ENCODE measurements at regions not wholly inside any gene's neighbourhood (a gene's known extent, or its start where the extent isn't known, plus 50 kb on each side); places are given as distances from the start of the nearest gene placed in this dataset.

GRCh38 chr4:104217526-104217925 lies 277.2 kb downstream of the CXXC4 start:
- no peaks in the 10 kb centered on the region for H3K27me3 ChIP-seq (ENCODE audit: insufficient read depth, low read length)
- H3K36me3 ChIP-seq (ENCODE audit: insufficient read depth, low read length) = no peaks in the 10 kb centered on the region
- WGBS = no CpG with 5 or more reads among the region's 1 CpG

GRCh38 chr4:104211657-104212056 lies 283.0 kb downstream of the CXXC4 start:
- H3K9me3 ChIP-seq (ENCODE audit: insufficient read depth, low read depth, low read length) = no peaks in the 10 kb centered on the region
- H3K27ac ChIP-seq (ENCODE audit: low read depth, low read length) = no peak overlapping the region
- no peaks in the 10 kb centered on the region for H3K27me3 ChIP-seq (ENCODE audit: insufficient read depth, low read length)
- no peak overlapping the region for H3K4me3 ChIP-seq (ENCODE audit: low read length)
- H3K9ac ChIP-seq (ENCODE audit: low read depth, low read length) = no peak overlapping the region
- no peaks in the 10 kb centered on the region for H3K36me3 ChIP-seq (ENCODE audit: insufficient read depth, low read length)
- 94% methylated on average over 1 of the region's 2 CpGs for WGBS
- H3K4me1 ChIP-seq (ENCODE audit: insufficient read depth, low read length) = no peaks in the 10 kb centered on the region

More at GRCh38 chr4:104217526-104217925, 277.2 kb downstream of the CXXC4 start:
- no peak overlapping the region for H3K4me3 ChIP-seq (ENCODE audit: low read length)
- H3K27ac ChIP-seq (ENCODE audit: low read depth, low read length) = no peak overlapping the region
- no peak overlapping the region for H3K9ac ChIP-seq (ENCODE audit: low read depth, low read length)
- no peaks in the 10 kb centered on the region for H3K4me1 ChIP-seq (ENCODE audit: insufficient read depth, low read length)
- H3K9me3 ChIP-seq (ENCODE audit: insufficient read depth, low read depth, low read length) = no peaks in the 10 kb centered on the region

GRCh38 chr4:104210420-104210819 lies 284.3 kb downstream of the CXXC4 start:
- H3K4me1 ChIP-seq (ENCODE audit: insufficient read depth, low read length) = no peaks in the 10 kb centered on the region
- no peaks in the 10 kb centered on the region for H3K27me3 ChIP-seq (ENCODE audit: insufficient read depth, low read length)
- no peaks in the 10 kb centered on the region for H3K36me3 ChIP-seq (ENCODE audit: insufficient read depth, low read length)
- no peak overlapping the region for H3K27ac ChIP-seq (ENCODE audit: low read depth, low read length)
- no peak overlapping the region for H3K4me3 ChIP-seq (ENCODE audit: low read length)
- WGBS = 76% methylated on average over 4 of the region's 4 CpGs
- H3K9ac ChIP-seq (ENCODE audit: low read depth, low read length) = no peak overlapping the region
- no peaks in the 10 kb centered on the region for H3K9me3 ChIP-seq (ENCODE audit: insufficient read depth, low read depth, low read length)

- H3K4me1 ChIP-seq (ENCODE audit: insufficient read depth, low read length) = no peaks in the 10 kb centered on the region
- 92% methylated on average over 1 of the region's 1 CpG for WGBS
- no peak overlapping the region for H3K4me3 ChIP-seq (ENCODE audit: low read length)
- H3K27me3 ChIP-seq (ENCODE audit: insufficient read depth, low read length) = no peaks in the 10 kb centered on the region
- H3K36me3 ChIP-seq (ENCODE audit: insufficient read depth, low read length) = no peaks in the 10 kb centered on the region
- no peak overlapping the region for H3K9ac ChIP-seq (ENCODE audit: low read depth, low read length)
- H3K9me3 ChIP-seq (ENCODE audit: insufficient read depth, low read depth, low read length) = no peaks in the 10 kb centered on the region
- H3K27ac ChIP-seq (ENCODE audit: low read depth, low read length) = no peak overlapping the region
Observed at GRCh38 chr4:104206784-104207183, 287.9 kb downstream of the CXXC4 start.

- H3K9me3 ChIP-seq (ENCODE audit: insufficient read depth, low read depth, low read length) = no peaks in the 10 kb centered on the region
- H3K27me3 ChIP-seq (ENCODE audit: insufficient read depth, low read length) = no peaks in the 10 kb centered on the region
- no peaks in the 10 kb centered on the region for H3K4me1 ChIP-seq (ENCODE audit: insufficient read depth, low read length)
- no peak overlapping the region for H3K4me3 ChIP-seq (ENCODE audit: low read length)
- H3K36me3 ChIP-seq (ENCODE audit: insufficient read depth, low read length) = no peaks in the 10 kb centered on the region
- H3K27ac ChIP-seq (ENCODE audit: low read depth, low read length) = no peak overlapping the region
- no peak overlapping the region for H3K9ac ChIP-seq (ENCODE audit: low read depth, low read length)
Observed at GRCh38 chr4:104205116-104205515, 289.6 kb downstream of the CXXC4 start.

- no peaks in the 10 kb centered on the region for H3K9me3 ChIP-seq (ENCODE audit: insufficient read depth, low read depth, low read length)
- H3K27me3 ChIP-seq (ENCODE audit: insufficient read depth, low read length) = no peaks in the 10 kb centered on the region
- H3K4me3 ChIP-seq (ENCODE audit: low read length) = no peak overlapping the region
- H3K4me1 ChIP-seq (ENCODE audit: insufficient read depth, low read length) = no peaks in the 10 kb centered on the region
- no peak overlapping the region for H3K9ac ChIP-seq (ENCODE audit: low read depth, low read length)
- 36% methylated on average over 1 of the region's 1 CpG for WGBS
- no peak overlapping the region for H3K27ac ChIP-seq (ENCODE audit: low read depth, low read length)
- H3K36me3 ChIP-seq (ENCODE audit: insufficient read depth, low read length) = no peaks in the 10 kb centered on the region
Observed at GRCh38 chr4:104188301-104188700, 306.4 kb downstream of the CXXC4 start.

- Histone ChIP-seq H3K9ac (ENCODE audit: low read depth, low read length) (no peak overlapping the region), H3K27ac (ENCODE audit: low read depth, low read length) (no peak overlapping the region), H3K27me3 (ENCODE audit: insufficient read depth, low read length) (no peaks in the 10 kb centered on the region), H3K4me1 (ENCODE audit: insufficient read depth, low read length) (no peaks in the 10 kb centered on the region), H3K9me3 (ENCODE audit: insufficient read depth, low read depth, low read length) (no peaks in the 10 kb centered on the region), H3K36me3 (ENCODE audit: insufficient read depth, low read length) (no peaks in the 10 kb centered on the region), H3K4me3 (ENCODE audit: low read length) (no peak overlapping the region)
- 80% methylated on average over 1 of the region's 1 CpG for WGBS
Observed at GRCh38 chr4:104169437-104169836, 325.3 kb downstream of the CXXC4 start.

GRCh38 chr4:104166749-104167148 lies 327.9 kb downstream of the CXXC4 start:
- Histone ChIP-seq H3K4me3 (ENCODE audit: low read length) (no peak overlapping the region), H3K4me1 (ENCODE audit: insufficient read depth, low read length) (no peaks in the 10 kb centered on the region), H3K9me3 (ENCODE audit: insufficient read depth, low read depth, low read length) (no peaks in the 10 kb centered on the region), H3K9ac (ENCODE audit: low read depth, low read length) (no peak overlapping the region), H3K27me3 (ENCODE audit: insufficient read depth, low read length) (no peaks in the 10 kb centered on the region), H3K36me3 (ENCODE audit: insufficient read depth, low read length) (no peaks in the 10 kb centered on the region), H3K27ac (ENCODE audit: low read depth, low read length) (no peak overlapping the region)
- WGBS = no CpG with 5 or more reads among the region's 1 CpG

- Histone ChIP-seq H3K9me3 (ENCODE audit: insufficient read depth, low read depth, low read length) (no peaks in the 10 kb centered on the region), H3K27ac (ENCODE audit: low read depth, low read length) (no peak overlapping the region), H3K27me3 (ENCODE audit: insufficient read depth, low read length) (no peaks in the 10 kb centered on the region), H3K4me1 (ENCODE audit: insufficient read depth, low read length) (no peaks in the 10 kb centered on the region), H3K9ac (ENCODE audit: low read depth, low read length) (no peak overlapping the region), H3K36me3 (ENCODE audit: insufficient read depth, low read length) (no peaks in the 10 kb centered on the region), H3K4me3 (ENCODE audit: low read length) (no peak overlapping the region)
- 85% methylated on average over 1 of the region's 1 CpG for WGBS
Observed at GRCh38 chr4:104163820-104164219, 330.9 kb downstream of the CXXC4 start.

GRCh38 chr4:104146048-104146447 lies 348.6 kb downstream of the CXXC4 start:
- WGBS = 86% methylated on average over 1 of the region's 1 CpG
- Histone ChIP-seq H3K4me3 (ENCODE audit: low read length) (no peak overlapping the region), H3K36me3 (ENCODE audit: insufficient read depth, low read length) (no peaks in the 10 kb centered on the region), H3K4me1 (ENCODE audit: insufficient read depth, low read length) (no peaks in the 10 kb centered on the region), H3K9me3 (ENCODE audit: insufficient read depth, low read depth, low read length) (no peaks in the 10 kb centered on the region), H3K27me3 (ENCODE audit: insufficient read depth, low read length) (no peaks in the 10 kb centered on the region), H3K9ac (ENCODE audit: low read depth, low read length) (no peak overlapping the region), H3K27ac (ENCODE audit: low read depth, low read length) (no peak overlapping the region)

- Histone ChIP-seq H3K9me3 (ENCODE audit: insufficient read depth, low read depth, low read length) (no peaks in the 10 kb centered on the region), H3K4me1 (ENCODE audit: insufficient read depth, low read length) (no peaks in the 10 kb centered on the region), H3K27ac (ENCODE audit: low read depth, low read length) (no peak overlapping the region), H3K9ac (ENCODE audit: low read depth, low read length) (no peak overlapping the region), H3K36me3 (ENCODE audit: insufficient read depth, low read length) (no peaks in the 10 kb centered on the region), H3K4me3 (ENCODE audit: low read length) (no peak overlapping the region), H3K27me3 (ENCODE audit: insufficient read depth, low read length) (no peaks in the 10 kb centered on the region)
- WGBS = 90% methylated on average over 1 of the region's 1 CpG
Observed at GRCh38 chr4:104138116-104138515, 356.6 kb downstream of the CXXC4 start.

GRCh38 chr4:104129243-104129642 lies 365.5 kb downstream of the CXXC4 start:
- no peaks in the 10 kb centered on the region for H3K36me3 ChIP-seq (ENCODE audit: insufficient read depth, low read length)
- H3K9ac ChIP-seq (ENCODE audit: low read depth, low read length) = no peak overlapping the region
- H3K4me3 ChIP-seq (ENCODE audit: low read length) = no peak overlapping the region
- no peak overlapping the region for H3K27ac ChIP-seq (ENCODE audit: low read depth, low read length)
- H3K9me3 ChIP-seq (ENCODE audit: insufficient read depth, low read depth, low read length) = no peaks in the 10 kb centered on the region
- H3K27me3 ChIP-seq (ENCODE audit: insufficient read depth, low read length) = no peaks in the 10 kb centered on the region
- no peaks in the 10 kb centered on the region for H3K4me1 ChIP-seq (ENCODE audit: insufficient read depth, low read length)
- WGBS = 94% methylated on average over 4 of the region's 5 CpGs

All from HUES64 (cell line).